Pancreas (tissue), 10 donors: ENCODE measurements at regions not wholly inside any gene's neighbourhood (a gene's known extent, or its start where the extent isn't known, plus 50 kb on each side); places are given as distances from the start of the nearest gene placed in this dataset.

Experiments
- ATAC-seq, 4 donors: fragments of 200-7000 bp; cut with Tn5 transposase; one replicate each; pipeline versions ENCODE4 v1.8.0 to v1.9.1; 2020; ENCODE audit warnings: mild to moderate bottlenecking in 4 of 4, moderate library complexity in 4 of 4
- DNase-seq, 6 donors: peaks; one replicate each; pipeline ENCODE4 v3.0.0-alpha.2; 2020
- FAIRE-seq: peaks from 2 replicates; lab custom pipeline; 2012; peaks lifted over from hg19 to GRCh38; lab: Jason Lieb, UNC
- H3K27ac ChIP-seq, 4 donors: fragments of 200-600 bp; sonication (generic); 1 replicate in 3 of 4; 2 replicates in 1 of 4; pipeline versions ENCODE4 v1.5.0 to v1.8.0; 2020
- H3K27me3 ChIP-seq, 4 donors: fragments of 200-600 bp; one replicate each; pipeline ENCODE4 v1.8.0; 2021
- H3K36me3 ChIP-seq, 3 donors: fragments of 200-600 bp; sonication (generic) in 1 of 3; one replicate each; pipeline versions ENCODE4 v1.5.0 to v1.8.0; 2020 to 2021
- H3K4me1 ChIP-seq, 3 donors: fragments of 200-600 bp; one replicate each; pipeline ENCODE4 v1.8.0; 2021
- H3K4me3 ChIP-seq, 4 donors: fragments of 200-600 bp; sonication (generic) in 2 of 4; one replicate each; pipeline versions ENCODE4 v1.5.0 to v1.8.0; 2020 to 2021
- H3K9me3 ChIP-seq, 4 donors: fragments of 200-600 bp; one replicate each; pipeline ENCODE4 v1.8.0; 2021
- WGBS, 2 donors: extraction: QIAGEN DNeasy Blood & Tissue Kit; methylation state at CpG; one replicate each; pipeline ENCODE4 v1.1.7; 2013; 5-methylcytosine and 5-hydroxymethylcytosine counted together
- intact Hi-C, 3 donors: fragments of 100-400 bp; cut with DNase I; formaldehyde crosslinking; loops; one replicate each; pipeline versions ENCODE4 v1.11.1 to v1.14.2; 2022
- TF ChIP-seq, protein P1 (sequence below), 4 donors: fragments of 200-600 bp; sonication (generic) in 3 of 4; IDR thresholded peaks; one replicate each; pipeline versions ENCODE4 v1.5.0 to v1.8.0; 2021; ENCODE audit warnings: antibody characterized with exemption in 4 of 4
- donor health status: healthy with polysubstance abuse.
- donor health status: DM: no; HTN: no; CAD: no; lungs with moderate emphysema.
- donor health status: DM: no; HTN: no; CAD: no.
- donor health status: control.
- donor health status: control.
- donor health status: Bipolar disorder and iron deficiency.
- donor health status: DM: yes; HTN: yes; CAD: no.
- donor health status: DM: no; HTN: no; CAD: no.
- donor health status: DM: no; HTN: no; CAD: no.
- donor health status: DM: yes; HTN: yes; CAD: no.

DNA sequence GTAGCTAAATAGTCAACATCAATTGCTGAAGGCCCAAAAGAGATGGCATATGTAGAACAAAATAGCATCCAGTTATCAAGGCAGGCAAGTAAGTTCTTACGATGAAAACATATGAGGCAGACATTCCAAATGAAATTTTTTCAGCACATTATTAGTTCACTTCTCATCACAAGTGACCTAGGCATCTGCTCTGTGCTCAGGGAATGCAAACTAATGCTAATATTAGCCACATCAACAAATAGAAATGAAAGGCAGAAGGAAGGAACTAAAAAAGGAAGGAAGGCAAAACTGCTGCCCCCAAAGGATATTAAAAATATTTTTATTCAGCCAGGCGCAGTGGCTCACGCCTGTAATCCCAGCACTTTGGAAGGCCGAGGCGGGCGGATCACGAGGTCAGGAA, 51.2 kb upstream of the ROCK1 start:
- intact Hi-C loops = no loop called here
- ATAC-seq = no peak
- H3K4me1 ChIP-seq = no peaks in the 10 kb centered on the region
- H3K36me3 ChIP-seq = no peaks in the 10 kb centered on the region
- H3K4me3 ChIP-seq = no peak overlapping the region
- H3K9me3 ChIP-seq = no peaks in the 10 kb centered on the region
- DNase-seq = no peak
- TF ChIP-seq, protein P1, sequence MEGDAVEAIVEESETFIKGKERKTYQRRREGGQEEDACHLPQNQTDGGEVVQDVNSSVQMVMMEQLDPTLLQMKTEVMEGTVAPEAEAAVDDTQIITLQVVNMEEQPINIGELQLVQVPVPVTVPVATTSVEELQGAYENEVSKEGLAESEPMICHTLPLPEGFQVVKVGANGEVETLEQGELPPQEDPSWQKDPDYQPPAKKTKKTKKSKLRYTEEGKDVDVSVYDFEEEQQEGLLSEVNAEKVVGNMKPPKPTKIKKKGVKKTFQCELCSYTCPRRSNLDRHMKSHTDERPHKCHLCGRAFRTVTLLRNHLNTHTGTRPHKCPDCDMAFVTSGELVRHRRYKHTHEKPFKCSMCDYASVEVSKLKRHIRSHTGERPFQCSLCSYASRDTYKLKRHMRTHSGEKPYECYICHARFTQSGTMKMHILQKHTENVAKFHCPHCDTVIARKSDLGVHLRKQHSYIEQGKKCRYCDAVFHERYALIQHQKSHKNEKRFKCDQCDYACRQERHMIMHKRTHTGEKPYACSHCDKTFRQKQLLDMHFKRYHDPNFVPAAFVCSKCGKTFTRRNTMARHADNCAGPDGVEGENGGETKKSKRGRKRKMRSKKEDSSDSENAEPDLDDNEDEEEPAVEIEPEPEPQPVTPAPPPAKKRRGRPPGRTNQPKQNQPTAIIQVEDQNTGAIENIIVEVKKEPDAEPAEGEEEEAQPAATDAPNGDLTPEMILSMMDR (IDR thresholded peaks at IDR 0.05) = no peak
- 79 to 88% methylated on average over 7 of the region's 7 CpGs for WGBS, 2 donors
- no peaks in the 10 kb centered on the region for H3K27me3 ChIP-seq
- H3K27ac ChIP-seq = no peak overlapping the region
- FAIRE-seq = no peak

DNA sequence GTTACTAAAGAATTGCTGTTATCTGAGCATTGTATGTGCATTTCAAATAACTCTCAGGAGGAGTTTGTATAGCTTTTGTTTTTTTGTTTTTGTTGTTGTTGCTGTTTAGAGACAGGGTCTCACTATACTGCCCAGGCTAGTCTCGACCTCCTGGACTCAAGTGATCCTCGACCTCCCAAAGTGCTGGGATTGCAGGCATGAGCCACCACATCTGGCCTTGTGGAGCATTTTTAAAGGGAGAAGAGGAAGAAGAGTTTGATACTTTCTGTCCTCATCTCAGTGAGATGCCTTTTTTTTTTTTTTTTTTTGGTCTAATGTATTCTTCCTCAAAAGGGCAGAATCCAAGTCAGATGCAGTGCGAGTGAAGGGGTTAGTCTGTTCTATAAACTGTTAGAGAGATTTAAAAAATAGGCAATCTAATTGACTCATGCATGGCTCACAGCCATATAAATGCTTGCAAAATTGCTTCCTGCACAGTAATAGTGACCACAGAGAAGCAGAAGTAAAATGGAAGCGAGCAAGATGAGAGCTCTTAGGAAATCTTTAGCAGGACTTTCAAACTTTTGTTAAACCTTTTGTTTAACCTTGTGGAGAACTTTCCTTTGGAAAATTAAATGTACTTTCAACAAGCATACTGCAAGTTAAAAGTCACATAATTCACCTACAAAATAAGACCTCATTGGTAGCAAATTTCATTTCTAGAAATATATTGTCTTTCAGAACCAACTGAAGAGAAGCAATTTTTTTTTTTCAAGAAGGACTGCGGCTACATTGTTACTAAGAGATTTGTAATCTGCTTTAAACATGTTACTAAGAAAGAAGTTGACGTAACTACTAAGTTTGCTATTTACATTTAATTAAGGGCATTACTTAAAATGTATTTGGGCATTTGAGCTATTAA, 52.3 kb upstream of the ROCK1 start:
- no peaks in the 10 kb centered on the region for H3K36me3 ChIP-seq
- no peak overlapping the region for H3K4me3 ChIP-seq
- no peaks in the 10 kb centered on the region for H3K27me3 ChIP-seq
- H3K4me1 ChIP-seq = no peaks in the 10 kb centered on the region
- no peaks in the 10 kb centered on the region for H3K9me3 ChIP-seq
- FAIRE-seq (no peak), ATAC-seq (peak in 3 of 4 donors; percentile 63 to 81 (median 80)), DNase-seq (no peak)
- 59 to 65% methylated on average over 6 of the region's 6 CpGs for WGBS, 2 donors
- H3K27ac ChIP-seq = no peak overlapping the region
- TF ChIP-seq, protein P1 (IDR thresholded peaks at IDR 0.05) = no peak
- intact Hi-C loops = no loop called here

DNA sequence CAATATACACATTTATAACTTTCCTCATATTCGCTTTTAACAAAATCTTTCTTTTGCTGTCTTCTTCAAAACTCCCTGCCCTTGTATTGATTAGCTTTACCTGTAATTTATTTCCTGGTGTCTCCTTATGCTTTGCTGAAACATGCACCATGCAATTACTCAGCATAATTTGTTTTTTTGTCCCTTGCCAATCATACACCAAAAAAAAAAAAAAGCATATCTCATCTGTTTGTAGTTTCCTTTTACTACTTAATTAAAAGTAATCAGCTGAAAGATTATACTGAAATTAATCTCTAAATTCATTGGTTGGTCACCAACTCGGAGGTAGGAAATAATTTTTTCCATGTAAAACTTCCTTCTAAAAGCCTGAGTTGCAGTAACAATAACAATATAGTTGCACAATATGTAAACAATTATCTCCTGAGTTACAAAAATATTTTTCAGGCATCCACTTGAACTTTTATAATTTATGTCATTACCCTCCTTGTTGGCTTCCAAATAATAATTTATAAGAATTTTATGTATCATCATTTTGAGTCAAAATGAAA, 53.0 kb upstream of the ROCK1 start:
- H3K27ac ChIP-seq = no peak overlapping the region

DNA sequence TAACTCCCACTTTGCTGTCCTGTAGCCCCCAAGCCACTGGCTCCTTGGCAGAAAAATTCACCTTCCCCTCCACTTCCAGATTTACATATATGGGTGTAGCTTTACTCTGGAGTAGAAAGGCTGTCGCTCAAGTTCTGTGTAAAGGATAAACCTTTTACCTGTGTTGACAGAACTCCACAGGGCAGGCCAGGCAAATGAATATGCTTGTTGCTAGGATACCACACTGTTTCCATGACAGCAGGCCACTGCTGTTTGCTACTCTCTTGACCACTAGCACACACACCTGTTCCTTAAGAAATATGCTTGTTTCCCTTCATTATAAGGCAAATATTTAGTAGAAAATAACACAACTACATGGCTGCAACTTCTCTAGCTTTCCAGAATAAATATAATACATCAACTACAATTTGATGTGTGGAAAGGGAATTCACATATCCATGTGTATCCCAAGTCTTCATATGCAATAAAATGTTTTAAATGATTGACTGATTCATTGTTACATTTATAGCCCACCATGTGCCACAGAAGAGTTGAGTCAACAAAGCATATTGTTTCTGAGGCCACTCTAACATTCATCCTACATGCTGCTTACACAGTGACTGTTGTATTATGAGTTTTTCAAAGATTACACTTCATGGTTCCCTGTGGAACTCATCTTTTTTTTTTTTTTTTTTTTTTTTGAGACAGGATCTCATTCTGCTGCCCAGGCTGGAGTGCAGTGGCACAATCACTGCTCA, 56.2 kb upstream of the ROCK1 start:
- H3K27me3 ChIP-seq = no peaks in the 10 kb centered on the region
- intact Hi-C loops = no loop called here
- H3K36me3 ChIP-seq = no peaks in the 10 kb centered on the region
- no peak overlapping the region for H3K27ac ChIP-seq
- H3K4me3 ChIP-seq = no peak overlapping the region
- DNase-seq = peak in 4 of 6 donors; percentile 27 to 70 (median 44)
- 10% methylated on average over 1 of the region's 1 CpG for WGBS, 2 donors
- FAIRE-seq = no peak
- TF ChIP-seq, protein P1 (IDR thresholded peaks at IDR 0.05) = no peak
- H3K9me3 ChIP-seq = no peaks in the 10 kb centered on the region
- peak; percentile 63 to 97 (median 86) for ATAC-seq
- H3K4me1 ChIP-seq = no peaks in the 10 kb centered on the region

More for the DNA sequence above, 53.0 kb upstream of the ROCK1 start:
- no peaks in the 10 kb centered on the region for H3K27me3 ChIP-seq
- no peaks in the 10 kb centered on the region for H3K36me3 ChIP-seq
- TF ChIP-seq, protein P1 (IDR thresholded peaks at IDR 0.05) = no peak
- DNase-seq = no peak
- H3K9me3 ChIP-seq = no peaks in the 10 kb centered on the region
- no peak for ATAC-seq
- intact Hi-C loops = no loop called here
- WGBS, 2 donors = 56 to 66% methylated on average over 2 of the region's 2 CpGs
- no peaks in the 10 kb centered on the region for H3K4me1 ChIP-seq
- no peak for FAIRE-seq
- H3K4me3 ChIP-seq = no peak overlapping the region
